ENCODE measurements at regions not wholly inside any gene's neighbourhood (a gene's known extent, or its start where the extent isn't known, plus 50 kb on each side); places are given as distances from the start of the nearest gene placed in this dataset.

DNA sequence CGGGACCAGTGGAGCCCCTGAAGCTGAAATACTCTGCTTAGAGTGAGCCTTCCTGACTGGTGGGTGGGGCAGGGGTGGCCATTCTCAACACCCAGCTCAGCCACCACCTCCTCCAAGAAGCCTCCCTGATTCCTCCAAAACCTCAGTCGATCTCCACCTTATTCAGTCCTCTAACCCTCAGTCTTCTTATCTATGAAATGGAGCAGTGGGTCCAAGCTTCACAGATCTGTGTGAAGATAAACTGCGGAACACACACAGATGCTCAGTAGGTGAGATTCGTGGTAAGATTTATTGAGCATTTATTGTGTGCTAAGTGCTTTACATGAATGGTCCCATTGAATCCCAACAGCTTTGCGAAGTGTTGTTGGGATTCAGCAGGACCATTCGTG lies 93.1 kb upstream of the RUNX3 start:
- no peaks in the 10 kb centered on the region for H4K20me1 ChIP-seq (ENCODE audit: insufficient read depth, low read length)
- H3K4me3 ChIP-seq (replicated peaks in 1 of 3; ENCODE audit: insufficient read depth in 1 of 3, low read depth in 2 of 3, low read length in 3 of 3): peak overlapping the region in 1 of 3 experiments; percentile 69; a peak in 1 of 6 replicates
- in situ Hi-C loops (cut with HindIII; ENCODE audit: extremely low pct_ligation_motif_present, low pct_unique_long_range_greater_than_20kb): no loop called here
- TF ChIP-seq ZNF563 (CRISPR knock-in tag; IDR thresholded peaks at IDR 0.05): no peak
- TF ChIP-seq PCBP1 (IDR thresholded peaks at IDR 0.05; ENCODE audit: borderline replicate concordance, low read depth, low read length): no peak
- TF ChIP-seq ZNF20 (CRISPR knock-in tag; IDR thresholded peaks at IDR 0.05): no peak
- TF ChIP-seq SRSF9 (IDR thresholded peaks at IDR 0.05; ENCODE audit: borderline replicate concordance, insufficient read depth, low read depth, low read length, poor library complexity, severe bottlenecking): no peak
- TF ChIP-seq ZNF232 (CRISPR knock-in tag; IDR thresholded peaks at IDR 0.05; ENCODE audit: borderline replicate concordance): no peak
- TF ChIP-seq NFE2L1 (CRISPR knock-in tag; IDR thresholded peaks at IDR 0.05; ENCODE audit: borderline replicate concordance): no peak
- TF ChIP-seq ZNF629 (CRISPR knock-in tag; conservative IDR thresholded peaks at IDR 0.05): peak; percentile 77
- TF ChIP-seq, protein P1, sequence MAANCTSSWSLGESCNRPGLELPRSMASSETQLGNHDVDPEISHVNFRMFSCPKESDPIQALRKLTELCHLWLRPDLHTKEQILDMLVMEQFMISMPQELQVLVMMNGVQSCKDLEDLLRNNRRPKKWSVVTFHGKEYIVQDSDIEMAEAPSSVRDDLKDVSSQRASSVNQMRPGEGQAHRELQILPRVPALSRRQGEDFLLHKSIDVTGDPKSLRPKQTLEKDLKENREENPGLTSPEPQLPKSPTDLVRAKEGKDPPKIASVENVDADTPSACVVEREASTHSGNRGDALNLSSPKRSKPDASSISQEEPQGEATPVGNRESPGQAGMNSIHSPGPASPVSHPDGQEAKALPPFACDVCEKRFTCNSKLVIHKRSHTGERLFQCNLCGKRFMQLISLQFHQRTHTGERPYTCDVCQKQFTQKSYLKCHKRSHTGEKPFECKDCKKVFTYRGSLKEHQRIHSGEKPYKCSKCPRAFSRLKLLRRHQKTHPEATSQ (CRISPR knock-in tag; IDR thresholded peaks at IDR 0.05; ENCODE audit: borderline replicate concordance): no peak
- TF ChIP-seq CEBPG (CRISPR knock-in tag; IDR thresholded peaks at IDR 0.05): no peak
- TF ChIP-seq, protein P2, sequence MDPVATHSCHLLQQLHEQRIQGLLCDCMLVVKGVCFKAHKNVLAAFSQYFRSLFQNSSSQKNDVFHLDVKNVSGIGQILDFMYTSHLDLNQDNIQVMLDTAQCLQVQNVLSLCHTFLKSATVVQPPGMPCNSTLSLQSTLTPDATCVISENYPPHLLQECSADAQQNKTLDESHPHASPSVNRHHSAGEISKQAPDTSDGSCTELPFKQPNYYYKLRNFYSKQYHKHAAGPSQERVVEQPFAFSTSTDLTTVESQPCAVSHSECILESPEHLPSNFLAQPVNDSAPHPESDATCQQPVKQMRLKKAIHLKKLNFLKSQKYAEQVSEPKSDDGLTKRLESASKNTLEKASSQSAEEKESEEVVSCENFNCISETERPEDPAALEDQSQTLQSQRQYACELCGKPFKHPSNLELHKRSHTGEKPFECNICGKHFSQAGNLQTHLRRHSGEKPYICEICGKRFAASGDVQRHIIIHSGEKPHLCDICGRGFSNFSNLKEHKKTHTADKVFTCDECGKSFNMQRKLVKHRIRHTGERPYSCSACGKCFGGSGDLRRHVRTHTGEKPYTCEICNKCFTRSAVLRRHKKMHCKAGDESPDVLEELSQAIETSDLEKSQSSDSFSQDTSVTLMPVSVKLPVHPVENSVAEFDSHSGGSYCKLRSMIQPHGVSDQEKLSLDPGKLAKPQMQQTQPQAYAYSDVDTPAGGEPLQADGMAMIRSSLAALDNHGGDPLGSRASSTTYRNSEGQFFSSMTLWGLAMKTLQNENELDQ (CRISPR knock-in tag; IDR thresholded peaks at IDR 0.05; ENCODE audit: borderline replicate concordance): no peak
- TF ChIP-seq, protein P3, sequence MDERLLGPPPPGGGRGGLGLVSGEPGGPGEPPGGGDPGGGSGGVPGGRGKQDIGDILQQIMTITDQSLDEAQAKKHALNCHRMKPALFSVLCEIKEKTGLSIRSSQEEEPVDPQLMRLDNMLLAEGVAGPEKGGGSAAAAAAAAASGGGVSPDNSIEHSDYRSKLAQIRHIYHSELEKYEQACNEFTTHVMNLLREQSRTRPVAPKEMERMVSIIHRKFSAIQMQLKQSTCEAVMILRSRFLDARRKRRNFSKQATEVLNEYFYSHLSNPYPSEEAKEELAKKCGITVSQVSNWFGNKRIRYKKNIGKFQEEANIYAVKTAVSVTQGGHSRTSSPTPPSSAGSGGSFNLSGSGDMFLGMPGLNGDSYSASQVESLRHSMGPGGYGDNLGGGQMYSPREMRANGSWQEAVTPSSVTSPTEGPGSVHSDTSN (CRISPR knock-in tag; IDR thresholded peaks at IDR 0.05): no peak
- TF ChIP-seq NFKBIZ (CRISPR knock-in tag; IDR thresholded peaks at IDR 0.05): no peak
- no peak for TF ChIP-seq TSC22D2 (CRISPR knock-in tag; IDR thresholded peaks at IDR 0.05; ENCODE audit: borderline replicate concordance)
- TF ChIP-seq JUND (CRISPR knock-in tag; IDR thresholded peaks at IDR 0.05): no peak
- TF ChIP-seq ZMYM3 (CRISPR knock-in tag; IDR thresholded peaks at IDR 0.05): peak; percentile 42; the same call in 1 of the 2 replicates

More for the DNA sequence above, 93.1 kb upstream of the RUNX3 start:
- Histone ChIP-seq H3K4me2 (ENCODE audit: low read depth, low read length) (peak overlapping the region; percentile 94; the same call in 1 of the 2 replicates), H3K9ac (ENCODE audit: insufficient read depth, low read depth, low read length) (0 out of 2 replicates have a peak overlapping the region, but pooled peaks have one; percentile 59), H3K27me3 (ENCODE audit: control insufficient read depth in 1 of 2, insufficient read depth in 2 of 2, low read length in 2 of 2) (peaks cover 5 to 14% of the 10 kb centered on the region in 2 experiments; a peak in 3 of 5 replicates), H3K36me3 (replicated peaks in 1 of 2; ENCODE audit: control insufficient read depth in 1 of 2, insufficient read depth in 2 of 2, low read length in 2 of 2) (no peaks in the 10 kb centered on the region), H3K27ac (ENCODE audit: extremely low read length, insufficient read depth, low read length) (no peak overlapping the region), H3K79me2 (ENCODE audit: insufficient read depth, low read length) (no peaks in the 10 kb centered on the region), H2AFZ (ENCODE audit: low read length) (no peak overlapping the region), H3K9me3 (ENCODE audit: low read length) (no peaks in the 10 kb centered on the region), H3K4me1 (ENCODE audit: insufficient read depth, low read length) (peaks cover 25% of the 10 kb centered on the region)
- WGBS (ENCODE audit: low lambda C conversion rate): 72% methylated on average over 5 of the region's 6 CpGs
- DNase-seq (ENCODE audit: low spot score) (no peak), ATAC-seq (no peak), FAIRE-seq (no peak)
- intact Hi-C loops (cut with micrococcal nuclease; ENCODE audit: unreplicated experiment): no loop called here
- CTCF ChIA-PET (ENCODE audit: low intra/inter-chr PET ratio, low total read pairs): interaction anchor here (0.5 kb wide), 1 partner anchor 192 kb away, joined by 3 read pairs; no protein-coding TSS in a partner anchor
- no TSS peak for BruUV-seq (replicated peaks)
- POLR2A ChIA-PET: no interaction called here

All from HepG2 (cell line).